B cell (primary cell): ENCODE measurements at regions not wholly inside any gene's neighbourhood (a gene's known extent, or its start where the extent isn't known, plus 50 kb on each side); places are given as distances from the start of the nearest gene placed in this dataset.

Experiments used
- EZH2 ChIP-seq: IDR thresholded peaks from 2 replicates; pipeline ENCODE4 v1.6.1; 2012; ENCODE audit warnings: borderline replicate concordance, low read depth, mild to moderate bottlenecking, moderate library complexity, low read length; ENCODE audit not compliant: insufficient read depth, poor library complexity, severe bottlenecking
- TF ChIP-seq, protein P1 (sequence below): fragments of 200-600 bp; IDR thresholded peaks from one replicate; pipeline ENCODE4 v1.8.0; 2022; ENCODE audit warnings: antibody characterized with exemption, mild to moderate bottlenecking

DNA sequence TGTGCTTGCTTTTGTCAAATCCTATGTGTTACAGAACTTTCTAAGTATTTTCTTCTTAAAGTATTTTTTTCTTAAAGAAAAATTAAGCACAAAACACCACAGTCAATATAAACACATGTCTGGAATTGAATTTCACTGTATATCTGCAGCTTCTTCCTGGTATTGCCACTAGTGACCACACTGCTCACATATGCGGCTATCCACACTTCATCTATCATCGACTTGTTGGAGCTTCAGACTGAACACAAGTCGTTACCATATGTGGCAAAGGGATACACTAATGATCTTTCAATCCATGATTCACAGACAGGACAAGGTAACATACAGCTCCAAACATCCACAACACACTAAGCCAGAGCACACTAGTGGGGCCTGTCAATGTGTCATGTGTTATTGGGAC lies 498.4 kb upstream of the ARGLU1 start:
- TF ChIP-seq, protein P1, sequence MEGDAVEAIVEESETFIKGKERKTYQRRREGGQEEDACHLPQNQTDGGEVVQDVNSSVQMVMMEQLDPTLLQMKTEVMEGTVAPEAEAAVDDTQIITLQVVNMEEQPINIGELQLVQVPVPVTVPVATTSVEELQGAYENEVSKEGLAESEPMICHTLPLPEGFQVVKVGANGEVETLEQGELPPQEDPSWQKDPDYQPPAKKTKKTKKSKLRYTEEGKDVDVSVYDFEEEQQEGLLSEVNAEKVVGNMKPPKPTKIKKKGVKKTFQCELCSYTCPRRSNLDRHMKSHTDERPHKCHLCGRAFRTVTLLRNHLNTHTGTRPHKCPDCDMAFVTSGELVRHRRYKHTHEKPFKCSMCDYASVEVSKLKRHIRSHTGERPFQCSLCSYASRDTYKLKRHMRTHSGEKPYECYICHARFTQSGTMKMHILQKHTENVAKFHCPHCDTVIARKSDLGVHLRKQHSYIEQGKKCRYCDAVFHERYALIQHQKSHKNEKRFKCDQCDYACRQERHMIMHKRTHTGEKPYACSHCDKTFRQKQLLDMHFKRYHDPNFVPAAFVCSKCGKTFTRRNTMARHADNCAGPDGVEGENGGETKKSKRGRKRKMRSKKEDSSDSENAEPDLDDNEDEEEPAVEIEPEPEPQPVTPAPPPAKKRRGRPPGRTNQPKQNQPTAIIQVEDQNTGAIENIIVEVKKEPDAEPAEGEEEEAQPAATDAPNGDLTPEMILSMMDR, result no peak
- no peak for TF ChIP-seq EZH2
